GM12878 (cell line): ENCODE measurements at regions not wholly inside any gene's neighbourhood (a gene's known extent, or its start where the extent isn't known, plus 50 kb on each side); places are given as distances from the start of the nearest gene placed in this dataset.

Source experiments
- ATAC-seq: fragments of 200-7000 bp; cut with Tn5 transposase; 3 replicates; pipeline ENCODE4 v1.9.1; 2020; ENCODE audit warnings: mild to moderate bottlenecking, moderate library complexity
- BruUV-seq: library from RNA; stranded (reverse); fragments of 400-500 nt; replicated peaks from 2 replicates; lab custom pipeline; 2021; lab: Mats Ljungman, UMichigan
- CTCF ChIA-PET: fragments of 300-600 bp; sonication (Branson Sonifier 250); formaldehyde crosslinking; extraction: SDS; loops from one replicate; lab custom pipeline; 2021; ENCODE audit warnings: inconsistent platforms; lab: Yijun Ruan, JAX
- POLR2A ChIA-PET: fragments of 350-600 bp; formaldehyde crosslinking; extraction: SDS; loops from one replicate; lab custom pipeline; 2021; ENCODE audit warnings: inconsistent platforms; lab: Charles Lee
- RAD21 ChIA-PET: fragments of 300-600 bp; sonication (Branson Sonifier 250); formaldehyde crosslinking; loops from one replicate; lab custom pipeline; 2023; ENCODE audit warnings: antibody characterized with exemption; ENCODE audit not compliant: unreplicated experiment; lab: Charles Lee
- SMC1A ChIA-PET: fragments of 300-600 bp; sonication (Branson Sonifier 250); formaldehyde crosslinking; loops from one replicate; lab custom pipeline; 2023; ENCODE audit not compliant: unreplicated experiment, uncharacterized antibody; lab: Charles Lee
- DNase-seq: peaks from one replicate; pipeline ENCODE4 v3.0.0-alpha.2; 2011; ENCODE audit warnings: low read depth, low spot score
- FAIRE-seq: peaks from 3 replicates; lab custom pipeline; 2011; peaks lifted over from hg19 to GRCh38; lab: Jason Lieb, UNC
- H2AFZ ChIP-seq: 2 replicates; pipeline ENCODE4 v1.6.0; 2011; ENCODE audit warnings: low read depth, low read length, control low read depth; ENCODE audit not compliant: control insufficient read depth
- H3K27ac ChIP-seq: 2 replicates; pipeline ENCODE4 v1.5.1; 2011; ENCODE audit warnings: control low read depth; ENCODE audit not compliant: control insufficient read depth, insufficient read depth
- H3K27me3 ChIP-seq, 2 experiments: replicated peaks in 1 of 2; 2 replicates each; pipeline versions ENCODE4 v1.6.0 to v1.6.1; 2011; ENCODE audit warnings: low read length in 1 of 2; ENCODE audit not compliant: control insufficient read depth in 2 of 2, insufficient read depth in 2 of 2
- H3K36me3 ChIP-seq, 2 experiments: 2 replicates each; pipeline ENCODE4 v1.5.1; 2011; ENCODE audit warnings: low read length in 1 of 2; ENCODE audit not compliant: control insufficient read depth in 2 of 2, insufficient read depth in 2 of 2
- H3K4me1 ChIP-seq: 2 replicates; pipeline ENCODE4 v1.6.1; 2011; ENCODE audit warnings: mild to moderate bottlenecking, low read length, moderate library complexity, mixed read lengths; ENCODE audit not compliant: control insufficient read depth, insufficient read depth
- H3K4me2 ChIP-seq: 2 replicates; pipeline ENCODE4 v1.6.0; 2011; ENCODE audit warnings: control low read depth; ENCODE audit not compliant: control insufficient read depth, insufficient read depth
- H3K4me3 ChIP-seq: fragments of 200-600 bp; sonication (generic); 2 replicates; pipeline ENCODE4 v1.5.1; 2016
- H3K79me2 ChIP-seq: 2 replicates; pipeline ENCODE4 v1.6.0; 2011; ENCODE audit warnings: low read length; ENCODE audit not compliant: control insufficient read depth, insufficient read depth
- H3K9ac ChIP-seq: 2 replicates; pipeline ENCODE4 v1.8.0; 2011; ENCODE audit warnings: low read length, control low read depth, mixed read lengths; ENCODE audit not compliant: control insufficient read depth, insufficient read depth
- H3K9me3 ChIP-seq: replicated peaks from 3 replicates; pipeline ENCODE4 v1.5.1; 2011; ENCODE audit warnings: mild to moderate bottlenecking, low read length; ENCODE audit not compliant: control insufficient read depth, insufficient read depth
- H4K20me1 ChIP-seq: 2 replicates; pipeline ENCODE4 v1.6.0; 2011; ENCODE audit not compliant: control insufficient read depth, insufficient read depth
- ATF2 ChIP-seq: IDR thresholded peaks from 2 replicates; pipeline ENCODE4 v1.6.1; 2012; ENCODE audit warnings: low read length, inconsistent platforms
- EP300 ChIP-seq, 2 experiments: fragments of 150-350 bp in 1 of 2; IDR thresholded peaks; 2 replicates each; pipeline ENCODE4 v1.6.1; 2011 to 2012; ENCODE audit warnings: low read depth in 2 of 2, low read length in 2 of 2, borderline replicate concordance in 1 of 2, improper control_type of control experiment in 1 of 2, inconsistent platforms in 1 of 2; ENCODE audit not compliant: control insufficient read depth in 1 of 2
- ETV6 ChIP-seq, 2 experiments: fragments of 450-650 bp in 1 of 2; IDR thresholded peaks in 1 of 2; conservative IDR thresholded peaks in 1 of 2; 2 replicates each; pipeline ENCODE4 v1.6.1; 2014; ENCODE audit warnings: antibody characterized with exemption in 1 of 2, borderline replicate concordance in 1 of 2, low read depth in 1 of 2, mild to moderate bottlenecking in 1 of 2, moderate library complexity in 1 of 2
- MAX ChIP-seq: IDR thresholded peaks from 2 replicates; pipeline ENCODE4 v1.6.1; 2012; ENCODE audit warnings: low read depth, low read length, improper control_type of control experiment
- PAX8 ChIP-seq: fragments of 450-650 bp; IDR thresholded peaks from 2 replicates; pipeline ENCODE4 v1.6.1; 2017; ENCODE audit warnings: mild to moderate bottlenecking, moderate library complexity
- POLR2AphosphoS2 ChIP-seq: IDR thresholded peaks from 2 replicates; pipeline ENCODE4 v1.6.1; 2011; ENCODE audit warnings: low read depth, mild to moderate bottlenecking, low read length, improper control_type of control experiment, moderate library complexity
- RELA ChIP-seq: fragments of 450-650 bp; IDR thresholded peaks from 2 replicates; pipeline ENCODE4 v1.8.0; 2014; ENCODE audit warnings: borderline replicate concordance; ENCODE audit not compliant: partially characterized antibody
- SIX5 ChIP-seq: IDR thresholded peaks from 2 replicates; pipeline ENCODE4 v1.6.1; 2011; ENCODE audit warnings: mild to moderate bottlenecking, low read depth, low read length, moderate library complexity; ENCODE audit not compliant: severe bottlenecking
- SMAD5 ChIP-seq: IDR thresholded peaks from 2 replicates; pipeline ENCODE4 v1.6.1; 2016; ENCODE audit warnings: antibody characterized with exemption, low read depth
- TCF7 ChIP-seq: IDR thresholded peaks from 2 replicates; pipeline ENCODE4 v1.6.1; 2014; ENCODE audit warnings: antibody characterized with exemption, borderline replicate concordance
- ZBTB11 ChIP-seq: fragments of 450-650 bp; formaldehyde crosslinking; IDR thresholded peaks from 2 replicates; pipeline ENCODE4 v1.5.0; 2022; ENCODE audit warnings: mild to moderate bottlenecking, missing genetic modification characterization
- ZZZ3 ChIP-seq: IDR thresholded peaks from 2 replicates; pipeline ENCODE4 v1.6.1; 2011; ENCODE audit warnings: low read depth; ENCODE audit not compliant: control insufficient read depth, insufficient read length
- whole genome bisulfite sequencing: methylation state at CpG from one replicate; pipeline ENCODE4 v1.1.6; 2016; ENCODE audit warnings: low lambda C conversion rate; ENCODE audit not compliant: insufficient replicate concordance, insufficient coverage; ENCODE audit errors: missing lambda C conversion rate; 5-methylcytosine and 5-hydroxymethylcytosine counted together
- in situ Hi-C: fragments of 300-500 bp; cut with MboI; formaldehyde crosslinking; loops from 9 replicates; pipeline ENCODE4 v1.14.3; 2018; ENCODE audit warnings: mixed read lengths
- intact Hi-C: fragments of 100-400 bp; cut with micrococcal nuclease; formaldehyde crosslinking; loops from one replicate; pipeline ENCODE4 v1.14.2; 2022; ENCODE audit not compliant: unreplicated experiment

- TF ChIP-seq ZBTB11 = no peak
- no peak for TF ChIP-seq PAX8
- no peak for TF ChIP-seq RELA
- TF ChIP-seq SMAD5 = no peak
- TF ChIP-seq SIX5 = no peak
- no peak for TF ChIP-seq EP300 (IDR thresholded peaks at IDR 0.05; ENCODE audit: borderline replicate concordance in 1 of 2, control insufficient read depth in 1 of 2, low read depth in 2 of 2, low read length in 2 of 2)
Observed at GRCh38 chr13:104715111-104715510, 1648.9 kb upstream of the SLC10A2 start (continued).

GRCh38 chr13:104705031-104705750 lies 1639.0 kb upstream of the SLC10A2 start:
- H4K20me1 ChIP-seq = no peaks in the 10 kb centered on the region
- SMC1A ChIA-PET = no interaction called here
- intact Hi-C loops (no loop called here), in situ Hi-C loops (no loop called here)
- no peaks in the 10 kb centered on the region for H3K4me1 ChIP-seq
- RAD21 ChIA-PET = no interaction called here
- no peaks in the 10 kb centered on the region for H3K79me2 ChIP-seq
- no peaks in the 10 kb centered on the region for H3K9me3 ChIP-seq
- ATAC-seq = no peak
- no peak overlapping the region for H3K9ac ChIP-seq
- DNase-seq = no peak
- POLR2A ChIA-PET = no interaction called here
- no peak overlapping the region for H3K4me3 ChIP-seq
- H3K36me3 ChIP-seq = no peaks in the 10 kb centered on the region
- CTCF ChIA-PET = no interaction called here
- TF ChIP-seq ETV6 (conservative IDR thresholded peaks at IDR 0.05 in 1 of 2, IDR thresholded peaks at IDR 0.05 in 1 of 2; ENCODE audit: borderline replicate concordance in 1 of 2, low read depth in 1 of 2) (no peak), ATF2 (no peak), MAX (no peak), TCF7 (no peak), ZZZ3 (no peak), POLR2AphosphoS2 (no peak)
- no peak overlapping the region for H3K27ac ChIP-seq
- no peaks in the 10 kb centered on the region for H3K27me3 ChIP-seq
- WGBS = 27% methylated on average over 7 of the region's 7 CpGs
- H3K4me2 ChIP-seq = no peak overlapping the region
- no peak for FAIRE-seq
- no peak overlapping the region for H2AFZ ChIP-seq
- BruUV-seq = no TSS peak
